Keratinocyte (primary cell): ENCODE measurements at regions not wholly inside any gene's neighbourhood (a gene's known extent, or its start where the extent isn't known, plus 50 kb on each side); places are given as distances from the start of the nearest gene placed in this dataset.

ENCODE experiments used
- DNase-seq: peaks from one replicate; pipeline ENCODE4 v3.0.0-alpha.2; 2011; ENCODE audit warnings: low read depth, missing footprints, low spot score
- FAIRE-seq: peaks from 2 replicates; lab custom pipeline; 2011; peaks lifted over from hg19 to GRCh38; lab: Jason Lieb, UNC
- H2AFZ ChIP-seq: 2 replicates; pipeline ENCODE4 v1.6.0; 2012; ENCODE audit warnings: low read length, control low read depth, inconsistent platforms; ENCODE audit not compliant: control insufficient read depth
- H3K27ac ChIP-seq: 2 replicates; pipeline ENCODE4 v1.5.1; 2011; ENCODE audit warnings: low read length; ENCODE audit not compliant: control insufficient read depth, insufficient read depth
- H3K27me3 ChIP-seq: 3 replicates; pipeline ENCODE4 v1.6.0; 2011; ENCODE audit warnings: low read length; ENCODE audit not compliant: control insufficient read depth, insufficient read depth; ENCODE audit errors: extremely low read depth
- H3K36me3 ChIP-seq, 2 experiments: 2 replicates in 1 of 2; 3 replicates in 1 of 2; pipeline ENCODE4 v1.5.1; 2011; ENCODE audit warnings: low read length in 2 of 2, mild to moderate bottlenecking in 1 of 2; ENCODE audit not compliant: control insufficient read depth in 2 of 2, insufficient read depth in 2 of 2; ENCODE audit errors: extremely low read depth in 1 of 2
- H3K4me1 ChIP-seq: 3 replicates; pipeline ENCODE4 v1.5.1; 2011; ENCODE audit warnings: low read length; ENCODE audit not compliant: control insufficient read depth, insufficient read depth; ENCODE audit errors: extremely low read depth
- H3K4me2 ChIP-seq: 3 replicates; pipeline ENCODE4 v1.6.0; 2011; ENCODE audit warnings: low read depth, low read length; ENCODE audit not compliant: control insufficient read depth, insufficient read depth; ENCODE audit errors: extremely low read depth
- H3K4me3 ChIP-seq, 3 experiments: fragments of 200-600 bp in 1 of 3; sonication (generic) in 1 of 3; 2 replicates in 2 of 3; 3 replicates in 1 of 3; pipeline ENCODE4 v1.5.1; 2011 to 2016; ENCODE audit warnings: low read length in 3 of 3, mild to moderate bottlenecking in 3 of 3, control low read depth in 2 of 3, inconsistent platforms in 1 of 3, low read depth in 1 of 3, mixed read lengths in 1 of 3, mixed run types in 1 of 3, moderate library complexity in 1 of 3; ENCODE audit not compliant: control insufficient read depth in 2 of 3, insufficient read depth in 2 of 3; ENCODE audit errors: extremely low read depth in 1 of 3
- H3K79me2 ChIP-seq: 2 replicates; pipeline ENCODE4 v1.6.0; 2012; ENCODE audit warnings: low read length; ENCODE audit not compliant: control insufficient read depth, insufficient read depth
- H3K9ac ChIP-seq: 3 replicates; pipeline ENCODE4 v1.6.0; 2011; ENCODE audit warnings: low read length; ENCODE audit not compliant: control insufficient read depth, insufficient read depth; ENCODE audit errors: extremely low read depth
- H3K9me1 ChIP-seq: 3 replicates; pipeline ENCODE4 v1.6.0; 2011; ENCODE audit warnings: low read length; ENCODE audit not compliant: control insufficient read depth, insufficient read depth; ENCODE audit errors: extremely low read depth
- H3K9me3 ChIP-seq: 2 replicates; pipeline ENCODE4 v1.5.1; 2012; ENCODE audit warnings: low read depth, low read length; ENCODE audit not compliant: control insufficient read depth
- H4K20me1 ChIP-seq: 3 replicates; pipeline ENCODE4 v1.6.0; 2011; ENCODE audit warnings: low read length; ENCODE audit not compliant: control insufficient read depth, insufficient read depth; ENCODE audit errors: extremely low read depth
- EZH2 ChIP-seq: IDR thresholded peaks from one replicate; pipeline ENCODE4 v1.6.1; 2012; ENCODE audit warnings: inconsistent platforms, mild to moderate bottlenecking, low read length, moderate library complexity
- dilution Hi-C: fragments of 300-500 bp; cut with MboI; formaldehyde crosslinking; loops from one replicate; pipeline ENCODE4 v1.7.0; 2020; ENCODE audit warnings: low sequenced_read_pairs; ENCODE audit not compliant: extremely low pct_ligation_motif_present
- TF ChIP-seq, protein P1 (sequence below), 3 experiments: IDR thresholded peaks in 1 of 3; conservative IDR thresholded peaks in 1 of 3; optimal IDR thresholded peaks in 1 of 3; 2 replicates in 2 of 3; 3 replicates in 1 of 3; pipeline versions ENCODE3 to v1.5.1; 2011; ENCODE audit warnings: low read length in 3 of 3, mild to moderate bottlenecking in 3 of 3, moderate library complexity in 2 of 3, control low read depth in 1 of 3, inconsistent platforms in 1 of 3; ENCODE audit not compliant: insufficient read depth in 2 of 3; ENCODE audit errors: extremely low read depth in 1 of 3

DNA sequence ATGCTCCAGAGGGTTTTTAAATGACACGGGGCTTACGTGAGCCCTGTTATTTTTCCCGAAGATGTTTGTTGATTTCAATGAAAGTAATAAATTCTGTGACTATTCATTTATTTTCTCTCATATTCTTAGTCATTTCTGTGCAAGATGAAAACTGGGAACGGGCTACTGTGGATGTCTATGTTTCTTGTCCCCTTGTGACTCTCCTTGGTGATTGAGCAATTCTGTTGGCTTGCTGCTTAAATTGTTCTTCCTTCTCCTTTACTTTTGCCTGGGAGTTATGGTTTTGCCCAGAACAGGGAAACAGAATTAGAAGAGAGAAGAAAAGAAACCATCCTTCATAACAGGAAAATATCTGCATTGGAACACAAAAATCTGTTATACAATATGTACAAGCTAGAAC lies 508.2 kb upstream of the DSEL start:
- TF ChIP-seq, protein P1, sequence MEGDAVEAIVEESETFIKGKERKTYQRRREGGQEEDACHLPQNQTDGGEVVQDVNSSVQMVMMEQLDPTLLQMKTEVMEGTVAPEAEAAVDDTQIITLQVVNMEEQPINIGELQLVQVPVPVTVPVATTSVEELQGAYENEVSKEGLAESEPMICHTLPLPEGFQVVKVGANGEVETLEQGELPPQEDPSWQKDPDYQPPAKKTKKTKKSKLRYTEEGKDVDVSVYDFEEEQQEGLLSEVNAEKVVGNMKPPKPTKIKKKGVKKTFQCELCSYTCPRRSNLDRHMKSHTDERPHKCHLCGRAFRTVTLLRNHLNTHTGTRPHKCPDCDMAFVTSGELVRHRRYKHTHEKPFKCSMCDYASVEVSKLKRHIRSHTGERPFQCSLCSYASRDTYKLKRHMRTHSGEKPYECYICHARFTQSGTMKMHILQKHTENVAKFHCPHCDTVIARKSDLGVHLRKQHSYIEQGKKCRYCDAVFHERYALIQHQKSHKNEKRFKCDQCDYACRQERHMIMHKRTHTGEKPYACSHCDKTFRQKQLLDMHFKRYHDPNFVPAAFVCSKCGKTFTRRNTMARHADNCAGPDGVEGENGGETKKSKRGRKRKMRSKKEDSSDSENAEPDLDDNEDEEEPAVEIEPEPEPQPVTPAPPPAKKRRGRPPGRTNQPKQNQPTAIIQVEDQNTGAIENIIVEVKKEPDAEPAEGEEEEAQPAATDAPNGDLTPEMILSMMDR (optimal IDR thresholded peaks at IDR 0.05 in 1 of 3, IDR thresholded peaks at IDR 0.05 in 1 of 3, conservative IDR thresholded peaks at IDR 0.05 in 1 of 3; ENCODE audit: extremely low read depth in 1 of 3, insufficient read depth in 2 of 3, low read length in 3 of 3), result no peak
- TF ChIP-seq EZH2, result no peak
- Histone ChIP-seq H4K20me1 (no peaks in the 10 kb centered on the region), H3K9me3 (no peaks in the 10 kb centered on the region), H2AFZ (no peak overlapping the region), H3K4me1 (no peaks in the 10 kb centered on the region), H3K4me2 (no peak overlapping the region), H3K9ac (no peak overlapping the region), H3K27ac (no peak overlapping the region), H3K9me1 (no peaks in the 10 kb centered on the region), H3K79me2 (no peaks in the 10 kb centered on the region), H3K36me3 (no peaks in the 10 kb centered on the region), H3K27me3 (no peaks in the 10 kb centered on the region), H3K4me3 (no peak overlapping the region)
- FAIRE-seq (no peak), DNase-seq (no peak)
- dilution Hi-C loops, result no loop called here

DNA sequence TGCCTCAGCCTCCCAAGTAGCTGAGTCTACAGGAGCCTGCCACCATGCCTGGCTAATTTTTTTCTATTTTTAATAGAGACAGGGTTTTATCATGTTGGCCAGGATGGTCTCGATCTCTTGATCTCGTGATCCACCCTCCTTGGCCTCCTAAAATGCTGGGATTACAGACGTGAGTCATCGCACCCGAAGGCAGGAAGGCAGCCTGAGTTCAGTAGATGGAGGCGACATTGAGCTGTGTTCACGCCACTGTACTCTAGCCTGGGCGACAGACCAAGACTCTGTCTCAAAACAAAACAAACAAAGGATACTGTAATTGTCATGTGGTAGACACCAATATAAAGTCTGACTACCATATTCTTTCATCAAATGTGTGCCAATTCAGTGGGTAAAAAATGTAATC lies 500.9 kb upstream of the DSEL start:
- Histone ChIP-seq H4K20me1 (no peaks in the 10 kb centered on the region), H2AFZ (no peak overlapping the region), H3K9me3 (no peaks in the 10 kb centered on the region), H3K27ac (no peak overlapping the region), H3K9me1 (no peaks in the 10 kb centered on the region), H3K4me1 (no peaks in the 10 kb centered on the region), H3K79me2 (no peaks in the 10 kb centered on the region), H3K27me3 (no peaks in the 10 kb centered on the region), H3K9ac (no peak overlapping the region), H3K4me2 (no peak overlapping the region), H3K36me3 (no peaks in the 10 kb centered on the region), H3K4me3 (no peak overlapping the region)
- TF ChIP-seq EZH2, result no peak
- TF ChIP-seq, protein P1 (optimal IDR thresholded peaks at IDR 0.05 in 1 of 3, IDR thresholded peaks at IDR 0.05 in 1 of 3, conservative IDR thresholded peaks at IDR 0.05 in 1 of 3; ENCODE audit: extremely low read depth in 1 of 3, insufficient read depth in 2 of 3, low read length in 3 of 3), result no peak
- FAIRE-seq (no peak), DNase-seq (no peak)
- dilution Hi-C loops, result no loop called here
